ENCODE measurements at regions not wholly inside any gene's neighbourhood (a gene's known extent, or its start where the extent isn't known, plus 50 kb on each side); places are given as distances from the start of the nearest gene placed in this dataset.
A peak's percentile ranks its signal among the peaks of the same experiment; 100 is the strongest.

- no peak for TF ChIP-seq CTCF (IDR thresholded peaks at IDR 0.05; ENCODE audit: low read depth, low read length, missing control alignments)
- H3K4me3 ChIP-seq (ENCODE audit: low read depth, low read length): no peak overlapping the region
Measured at GRCh38 chr2:58709687-58710354, 468.7 kb upstream of the FANCL start.

GRCh38 chr2:58709274-58709673, 468.1 kb upstream of the FANCL start:
- TF ChIP-seq CTCF (IDR thresholded peaks at IDR 0.05; ENCODE audit: low read depth, low read length, missing control alignments): no peak
- H3K4me3 ChIP-seq (ENCODE audit: low read depth, low read length): no peak overlapping the region
- DNase-seq (ENCODE audit: low read depth): no peak

More at GRCh38 chr2:58709687-58710354, 468.7 kb upstream of the FANCL start:
- no peak for DNase-seq (ENCODE audit: low read depth)

- peak; percentile 28 for TF ChIP-seq CTCF (IDR thresholded peaks at IDR 0.05; ENCODE audit: low read depth, low read length, missing control alignments)
- DNase-seq (ENCODE audit: low read depth): no peak
- H3K4me3 ChIP-seq (ENCODE audit: low read depth, low read length): no peak overlapping the region
Measured at GRCh38 chr2:58708565-58708964, 467.4 kb upstream of the FANCL start.

GRCh38 chr2:58702302-58702885, 461.3 kb upstream of the FANCL start:
- H3K4me3 ChIP-seq (ENCODE audit: low read depth, low read length): no peak overlapping the region
- TF ChIP-seq CTCF (IDR thresholded peaks at IDR 0.05; ENCODE audit: low read depth, low read length, missing control alignments): no peak
- no peak for DNase-seq (ENCODE audit: low read depth)

DNA sequence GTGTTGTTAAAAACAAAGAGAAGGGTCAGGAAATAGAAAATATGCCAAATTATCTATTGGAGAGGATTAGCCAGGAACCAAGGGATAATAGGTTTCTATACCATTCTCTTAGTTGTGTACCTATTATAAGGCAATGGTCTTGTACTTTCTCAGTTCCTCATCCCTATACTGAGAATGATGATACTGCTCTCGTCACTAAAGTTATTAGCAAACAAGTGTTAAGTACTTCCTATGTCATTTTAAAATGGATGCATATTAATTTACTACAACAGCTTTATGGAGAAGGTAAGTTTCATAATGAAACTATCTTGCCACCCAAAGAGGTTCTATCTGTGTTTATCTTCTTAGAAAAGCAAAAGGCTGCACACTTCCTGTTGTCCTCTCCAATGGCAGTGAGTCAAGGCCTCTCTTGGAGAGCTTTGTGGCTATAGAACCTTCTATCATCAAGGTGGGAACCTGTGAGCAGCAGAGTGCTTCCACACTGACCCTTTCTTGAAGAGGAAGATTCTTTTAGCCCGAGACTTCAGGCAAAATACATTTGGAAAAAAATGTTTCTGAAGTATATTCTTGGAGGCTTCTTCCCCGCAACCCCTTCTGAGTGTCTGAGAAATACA, 460.7 kb upstream of the FANCL start:
- no peak for TF ChIP-seq CTCF (IDR thresholded peaks at IDR 0.05; ENCODE audit: low read depth, low read length, missing control alignments)
- no peak for DNase-seq (ENCODE audit: low read depth)

DNA sequence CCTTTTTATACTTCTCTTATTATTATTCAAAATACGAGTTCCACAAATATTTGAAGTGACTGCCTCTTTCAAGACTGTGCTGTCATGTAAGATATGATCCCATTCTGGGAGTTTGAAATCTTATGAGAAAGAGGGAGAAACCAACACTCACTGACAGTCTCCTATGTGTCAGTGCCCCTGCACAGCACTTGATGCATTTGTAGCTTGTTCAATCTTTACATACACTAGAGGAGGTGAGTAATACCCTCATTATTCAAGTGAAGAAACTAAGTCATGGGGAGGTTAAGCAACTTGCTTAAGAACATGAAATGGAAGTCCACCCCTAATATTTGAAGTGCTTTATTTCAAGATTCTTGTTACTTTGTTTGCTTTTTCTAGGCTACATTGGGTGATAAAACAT, 459.5 kb upstream of the FANCL start:
- H3K4me3 ChIP-seq (ENCODE audit: low read depth, low read length): no peak overlapping the region
- DNase-seq (ENCODE audit: low read depth): no peak
- TF ChIP-seq CTCF (IDR thresholded peaks at IDR 0.05; ENCODE audit: low read depth, low read length, missing control alignments): no peak

More for the DNA sequence above, 460.7 kb upstream of the FANCL start:
- H3K4me3 ChIP-seq (ENCODE audit: low read depth, low read length): no peak overlapping the region
